ENCODE measurements at regions not wholly inside any gene's neighbourhood (a gene's known extent, or its start where the extent isn't known, plus 50 kb on each side); places are given as distances from the start of the nearest gene placed in this dataset.

GRCh38 chr6:164266851-164267250, 852.3 kb downstream of the QKI start:
- TF ChIP-seq CTCF (conservative IDR thresholded peaks at IDR 0.05; ENCODE audit: low read length) = no peak
- no peak for TF ChIP-seq EZH2phosphoT487 (IDR thresholded peaks at IDR 0.05; ENCODE audit: borderline replicate concordance)
